Activated effector memory CD4-positive, alpha-beta T cell treated with Interleukin-2 at 50 U/mL for 16 hours (primary cell): ENCODE measurements at regions not wholly inside any gene's neighbourhood (a gene's known extent, or its start where the extent isn't known, plus 50 kb on each side); places are given as distances from the start of the nearest gene placed in this dataset.

ENCODE experiments used
- DNase-seq: peaks from one replicate; pipeline ENCODE4 v3.0.0-alpha.2; 2020

- DNase-seq: no peak
Measured at GRCh38 chr2:234334151-234334550, 162.7 kb downstream of the ARL4C start.

DNA sequence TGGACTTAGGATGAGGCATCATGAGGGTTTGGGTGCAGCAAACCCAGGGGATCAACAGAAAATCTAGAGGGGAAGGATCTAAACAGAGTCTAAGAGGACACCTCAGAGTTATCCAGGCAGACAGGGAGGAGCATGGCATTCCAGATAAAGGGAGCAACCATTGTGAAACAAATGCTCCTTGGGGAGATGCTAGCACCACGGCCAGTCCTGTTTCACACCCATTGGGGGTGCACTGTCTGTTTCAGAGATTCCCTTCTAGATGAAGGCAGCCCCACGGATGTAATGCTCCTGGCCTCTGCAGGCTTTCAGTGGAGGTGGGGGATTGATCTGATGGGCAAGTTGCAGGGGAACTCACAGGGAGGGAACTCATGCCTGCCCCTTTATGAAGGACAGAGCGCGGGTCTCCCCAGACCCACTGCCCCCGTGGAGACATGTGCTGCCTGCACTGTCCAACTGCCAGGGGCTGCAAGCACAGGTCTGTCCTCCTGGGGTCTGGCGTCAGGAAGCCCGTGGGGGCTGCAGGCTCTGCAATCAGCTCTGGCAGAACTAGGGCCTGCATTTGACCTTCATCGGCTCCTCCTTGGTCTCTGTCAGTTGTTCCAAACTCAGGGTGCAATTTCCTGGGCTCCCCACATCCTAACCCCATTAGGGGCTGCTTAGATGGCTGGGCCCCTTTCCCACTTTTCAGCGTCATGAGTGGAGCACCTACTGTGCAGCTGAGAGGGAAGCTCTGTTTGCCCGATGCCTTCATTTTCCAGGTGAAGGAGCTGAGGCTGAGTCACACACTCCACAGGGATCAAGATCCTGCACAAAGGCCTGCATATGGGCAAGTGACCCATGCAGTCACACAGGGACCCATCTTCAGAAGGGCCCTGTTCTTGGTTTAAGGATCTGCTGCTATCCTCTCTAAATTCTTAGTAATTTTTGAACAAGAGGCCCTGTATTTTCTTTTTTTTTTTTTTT, 163.4 kb downstream of the ARL4C start:
- no peak for DNase-seq

DNA sequence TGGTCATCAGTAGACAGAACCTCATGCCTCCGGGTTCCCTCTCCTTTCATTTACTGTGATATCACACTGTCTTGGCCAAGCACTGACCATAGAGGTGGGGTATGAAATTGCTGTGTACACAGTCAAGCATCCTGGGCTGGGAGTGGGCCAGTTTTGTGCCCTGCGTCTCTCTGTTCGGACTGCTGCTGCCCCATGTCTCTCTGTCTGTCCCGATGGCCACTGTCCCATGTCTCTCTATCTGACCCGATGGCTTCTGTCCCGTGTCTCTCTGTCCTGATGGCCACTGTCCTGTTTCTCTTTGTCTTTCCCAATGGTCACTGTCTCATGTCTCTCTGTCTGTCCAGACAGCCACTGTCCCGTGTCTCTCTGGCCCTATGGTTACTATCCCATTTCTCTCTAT, 164.9 kb downstream of the ARL4C start:
- no peak for DNase-seq

GRCh38 chr2:234331566-234331965, 165.3 kb downstream of the ARL4C start:
- no peak for DNase-seq

DNA sequence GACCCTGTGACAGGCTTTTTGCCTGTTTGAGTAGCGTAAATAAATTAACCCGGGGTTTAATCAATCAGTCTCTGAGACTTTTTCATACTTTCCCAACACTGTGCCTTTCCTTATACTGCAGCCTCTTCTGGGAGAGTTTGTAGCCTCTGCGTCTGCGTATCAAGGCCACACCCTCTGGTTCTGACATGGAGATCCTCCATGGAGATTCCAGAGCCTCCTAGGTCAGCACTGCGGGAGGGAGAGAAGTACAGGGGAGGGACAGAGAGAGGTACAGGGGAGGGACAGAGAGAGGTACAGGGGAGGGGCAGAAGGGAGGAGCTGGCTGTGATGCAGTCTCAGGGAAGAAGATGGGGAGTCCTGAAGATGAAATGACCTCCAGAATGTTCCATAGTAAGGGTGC, 166.0 kb downstream of the ARL4C start:
- no peak for DNase-seq

GRCh38 chr2:234329202-234329960, 167.5 kb downstream of the ARL4C start:
- no peak for DNase-seq

DNA sequence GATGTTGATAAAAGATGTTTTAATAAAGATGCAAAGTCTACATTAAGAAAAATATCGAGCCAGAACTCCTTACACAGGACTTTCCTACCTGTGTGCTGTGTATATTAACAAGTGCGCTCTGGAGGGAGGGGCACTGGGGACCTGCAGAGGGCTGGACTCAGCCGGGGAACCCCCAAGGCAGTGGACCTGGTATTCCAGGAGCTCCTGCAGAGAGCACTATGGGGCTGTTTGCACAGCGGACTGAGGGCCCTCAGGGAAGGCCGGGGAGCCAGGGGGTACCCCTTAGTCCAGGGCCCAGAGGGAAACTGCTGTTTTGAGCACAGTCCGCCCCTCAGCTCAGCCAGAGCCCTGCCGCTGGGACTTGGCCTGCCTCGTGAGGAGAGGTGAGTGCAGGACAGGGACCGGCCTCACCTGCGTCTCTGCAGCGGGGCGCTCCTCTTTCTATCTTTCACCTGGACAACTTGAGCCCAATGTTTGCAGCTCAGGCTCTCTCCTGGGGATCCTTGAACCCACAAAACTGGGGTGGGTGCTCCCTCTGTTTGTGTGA, 168.4 kb downstream of the ARL4C start:
- DNase-seq: no peak

DNA sequence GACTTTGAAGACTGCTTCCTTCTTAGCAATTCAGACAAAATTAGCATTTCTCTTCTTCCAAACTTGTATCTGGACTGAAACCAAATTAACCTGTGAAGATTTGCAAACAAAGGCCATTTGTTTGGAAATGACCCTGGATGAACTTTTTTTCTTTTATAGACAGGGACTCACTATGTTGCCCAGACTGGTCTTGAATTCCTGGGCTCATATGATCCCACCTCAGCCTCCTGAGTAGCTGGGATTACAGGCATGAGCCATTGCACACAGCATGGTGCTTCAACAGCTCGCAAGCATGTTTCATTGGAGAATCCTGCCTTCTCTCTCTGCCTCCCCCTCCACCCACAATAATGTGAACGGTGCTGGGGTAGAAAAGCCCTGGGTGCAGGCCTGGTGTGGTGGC, 170.2 kb downstream of the ARL4C start:
- DNase-seq: no peak

- no peak for DNase-seq
Measured at GRCh38 chr2:234324116-234324515, 172.8 kb downstream of the ARL4C start.

- DNase-seq: no peak
Measured at GRCh38 chr2:234322766-234323465, 174.0 kb downstream of the ARL4C start.

- no peak for DNase-seq
Measured at GRCh38 chr2:234320066-234320465, 176.8 kb downstream of the ARL4C start.

DNA sequence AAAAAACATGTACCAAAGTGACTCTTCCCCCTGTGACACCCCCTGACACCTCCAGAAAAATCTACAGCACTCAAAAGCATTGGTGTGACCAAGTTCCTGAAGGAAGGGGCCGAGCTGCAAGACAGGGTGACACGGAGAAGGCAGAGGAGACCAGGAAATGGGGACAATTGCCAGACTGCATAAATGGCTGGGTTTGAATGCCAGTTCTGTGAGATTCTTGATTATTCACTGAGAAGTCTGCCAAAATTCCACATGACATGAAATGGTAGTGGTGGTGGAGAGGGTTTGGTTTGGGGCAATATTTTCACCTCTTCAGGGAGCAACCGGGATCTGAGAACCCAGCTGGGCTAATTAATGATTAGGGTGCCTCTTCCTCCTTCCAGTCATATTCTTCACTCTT, 178.5 kb downstream of the ARL4C start:
- DNase-seq: no peak

GRCh38 chr2:234313558-234313957, 183.3 kb downstream of the ARL4C start:
- no peak for DNase-seq

DNA sequence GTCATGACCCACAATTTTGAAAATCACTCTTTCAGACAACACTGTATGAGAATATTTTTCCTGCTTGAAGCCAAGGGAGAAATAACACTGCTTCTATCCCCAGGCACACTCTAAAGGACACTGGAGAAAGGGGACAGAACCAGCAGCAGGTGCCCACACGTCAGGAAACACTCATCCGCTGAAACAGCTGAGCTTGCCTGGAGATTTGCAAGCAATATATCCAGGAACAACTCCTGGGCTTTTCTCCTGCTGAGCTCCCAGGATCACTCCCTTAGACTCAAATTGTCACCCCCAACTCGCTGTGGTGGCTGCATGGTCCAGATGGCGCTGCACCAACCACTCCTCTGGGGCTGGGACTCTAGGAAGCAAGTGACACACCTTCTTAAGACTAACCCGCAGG, 186.7 kb downstream of the ARL4C start:
- DNase-seq: no peak

DNA sequence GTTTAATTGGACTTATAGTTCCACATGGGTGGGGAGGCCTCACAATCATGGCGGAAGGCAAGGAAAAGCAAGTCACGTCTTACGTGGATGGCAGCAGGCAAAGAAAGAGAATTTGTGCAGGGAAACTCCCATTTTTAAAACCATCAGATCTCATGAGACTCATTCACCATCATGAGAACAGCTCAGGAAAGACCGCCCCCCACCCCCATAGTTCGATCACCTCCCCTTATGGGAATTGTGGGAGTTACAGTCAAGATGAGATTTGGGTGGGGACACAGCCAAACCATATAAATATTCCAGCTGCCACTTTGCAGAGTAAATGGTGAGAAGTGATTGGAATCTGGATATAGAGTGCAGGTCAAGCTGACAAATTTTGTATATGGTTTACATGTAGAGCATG, 187.4 kb downstream of the ARL4C start:
- no peak for DNase-seq

- peak; percentile 52 for DNase-seq
Measured at GRCh38 chr2:234308813-234309195, 188.1 kb downstream of the ARL4C start.

DNA sequence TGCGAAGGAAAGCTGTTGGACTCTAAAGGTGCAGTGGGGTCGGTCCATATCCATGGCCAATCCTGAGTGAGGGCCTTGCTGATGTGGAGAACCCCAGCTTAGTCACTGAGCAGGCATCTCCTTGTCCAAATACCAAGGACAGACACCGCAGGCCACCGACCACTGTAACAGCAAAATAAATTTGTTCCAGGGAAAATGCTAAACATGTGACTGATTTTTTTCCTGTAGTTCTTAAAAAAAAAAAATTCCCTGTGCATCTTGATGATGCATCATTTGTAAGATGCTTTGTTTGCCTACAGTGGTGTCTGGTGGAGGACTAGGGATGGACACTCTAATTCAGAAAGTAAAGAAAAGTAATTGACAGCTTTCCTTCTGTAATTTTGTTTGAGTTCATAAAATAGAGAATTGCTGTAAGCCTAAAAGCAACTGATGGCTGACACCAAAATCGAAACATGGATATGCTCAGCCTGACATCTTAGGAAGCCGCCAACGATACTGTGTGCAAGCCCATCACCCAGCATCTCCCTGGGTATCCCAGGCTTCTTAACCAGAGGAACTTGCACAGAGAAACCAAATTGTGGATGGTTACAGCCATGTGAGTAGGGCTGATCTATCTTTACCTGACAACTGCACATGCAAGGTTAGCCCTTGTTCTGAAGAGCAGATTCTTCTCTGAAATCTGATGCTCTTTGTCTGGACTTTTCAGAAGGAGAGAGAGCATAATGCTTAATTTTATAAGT, 188.6 kb downstream of the ARL4C start:
- DNase-seq: no peak

- DNase-seq: no peak
Measured at GRCh38 chr2:234307322-234307961, 189.4 kb downstream of the ARL4C start.

DNA sequence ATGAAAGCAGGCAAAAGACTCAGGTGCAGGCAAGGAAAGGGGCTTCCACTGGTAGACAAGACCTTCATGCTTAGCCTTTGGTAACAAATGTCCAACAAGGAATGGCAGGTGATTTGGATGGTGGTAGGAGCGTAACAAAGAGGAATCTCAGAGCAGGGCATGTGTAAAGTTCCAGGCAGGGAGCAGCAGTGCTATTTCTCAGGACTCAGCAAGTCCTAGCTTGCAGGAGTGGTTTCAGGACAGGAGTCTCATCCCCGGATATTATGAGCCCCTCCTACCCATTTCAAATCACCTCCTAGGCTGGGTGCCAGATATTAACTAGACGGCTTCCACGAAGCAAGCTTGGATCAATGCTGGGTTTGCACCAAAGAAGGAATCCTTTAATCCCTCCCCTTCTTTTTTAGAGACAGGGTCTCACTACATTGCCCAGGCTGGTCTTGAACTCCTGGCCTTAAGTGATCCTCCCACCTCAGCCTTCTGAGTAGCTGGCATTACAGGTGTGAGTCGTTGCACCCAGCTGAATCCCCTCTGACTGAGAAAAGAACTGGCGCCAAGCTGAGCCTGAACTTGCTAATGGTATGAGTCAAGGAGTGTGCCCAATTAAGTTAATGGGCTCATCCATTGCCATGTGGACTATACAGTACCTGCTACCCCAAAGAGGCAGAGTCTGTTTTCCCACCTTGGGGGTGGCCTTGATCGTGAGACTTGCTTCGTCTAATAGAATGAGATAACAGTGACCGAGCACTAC, 190.3 kb downstream of the ARL4C start:
- no peak for DNase-seq

- DNase-seq: no peak
Measured at GRCh38 chr2:234305846-234306245, 191.0 kb downstream of the ARL4C start.

GRCh38 chr2:234304950-234305349, 191.9 kb downstream of the ARL4C start:
- DNase-seq: no peak
